ENCODE measurements at regions not wholly inside any gene's neighbourhood (a gene's known extent, or its start where the extent isn't known, plus 50 kb on each side); places are given as distances from the start of the nearest gene placed in this dataset.
"Not testable (repeated sequence)": the region's sequence is repeated elsewhere in the genome, so short reads cannot be mapped to it uniquely, and the experiment has no call there.

DNA sequence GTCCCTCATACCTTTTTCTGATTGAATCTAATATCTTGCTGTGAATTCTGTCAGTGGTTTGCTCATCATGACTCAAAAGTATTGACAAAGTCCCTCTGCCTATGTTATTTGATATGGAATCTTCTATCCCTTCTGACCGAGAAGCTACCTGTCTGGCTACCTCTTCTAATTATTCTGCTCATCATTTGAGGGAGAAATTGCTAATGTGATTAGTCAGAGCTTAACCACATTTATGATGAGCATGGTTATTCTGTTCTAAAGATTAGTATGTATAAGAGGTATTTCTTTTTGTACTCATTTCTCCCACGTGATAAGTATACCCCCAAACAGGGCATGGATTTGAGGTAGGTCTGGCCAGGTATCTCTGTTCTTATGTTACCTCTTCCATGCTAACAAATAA is 428.4 kb upstream of the KCNMB2 start:
- TF ChIP-seq BACH2 (CRISPR knock-in tag; IDR thresholded peaks at IDR 0.05; ENCODE audit: borderline replicate concordance) (no peak), RARB (CRISPR knock-in tag; IDR thresholded peaks at IDR 0.05) (no peak), GLIS3 (CRISPR knock-in tag; IDR thresholded peaks at IDR 0.05) (no peak)
- no peak for ATAC-seq

DNA sequence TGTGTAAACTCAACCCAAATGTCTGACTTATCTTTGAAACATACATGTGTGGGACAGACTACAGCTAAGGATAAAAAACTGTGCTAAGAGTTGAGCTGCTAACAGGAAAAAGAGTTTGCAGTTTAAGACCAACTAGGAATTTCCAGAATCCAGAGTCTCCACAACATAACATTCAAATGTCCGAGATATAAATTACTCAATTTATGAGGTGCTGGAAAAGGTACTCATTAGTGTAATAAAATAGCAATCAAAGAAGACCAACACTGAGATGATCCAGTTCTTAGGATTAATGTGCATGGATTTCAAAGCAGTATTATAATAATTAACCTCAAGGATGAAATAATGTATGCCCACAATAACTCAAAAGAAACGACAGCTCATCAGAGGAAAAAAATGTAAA is 426.5 kb upstream of the KCNMB2 start:
- no peak for TF ChIP-seq ESRRG (CRISPR knock-in tag; IDR thresholded peaks at IDR 0.05)
- no peak for TF ChIP-seq BACH2 (CRISPR knock-in tag; IDR thresholded peaks at IDR 0.05; ENCODE audit: borderline replicate concordance)
- no peak for TF ChIP-seq PPARA (CRISPR knock-in tag; IDR thresholded peaks at IDR 0.05; ENCODE audit: borderline replicate concordance)
- TF ChIP-seq OSR1 (CRISPR knock-in tag; IDR thresholded peaks at IDR 0.05): no peak
- no peak for TF ChIP-seq TOX (CRISPR knock-in tag; IDR thresholded peaks at IDR 0.05; ENCODE audit: borderline replicate concordance)
- no peak for TF ChIP-seq ZNF8 (CRISPR knock-in tag; IDR thresholded peaks at IDR 0.05)
- TF ChIP-seq, protein P1, sequence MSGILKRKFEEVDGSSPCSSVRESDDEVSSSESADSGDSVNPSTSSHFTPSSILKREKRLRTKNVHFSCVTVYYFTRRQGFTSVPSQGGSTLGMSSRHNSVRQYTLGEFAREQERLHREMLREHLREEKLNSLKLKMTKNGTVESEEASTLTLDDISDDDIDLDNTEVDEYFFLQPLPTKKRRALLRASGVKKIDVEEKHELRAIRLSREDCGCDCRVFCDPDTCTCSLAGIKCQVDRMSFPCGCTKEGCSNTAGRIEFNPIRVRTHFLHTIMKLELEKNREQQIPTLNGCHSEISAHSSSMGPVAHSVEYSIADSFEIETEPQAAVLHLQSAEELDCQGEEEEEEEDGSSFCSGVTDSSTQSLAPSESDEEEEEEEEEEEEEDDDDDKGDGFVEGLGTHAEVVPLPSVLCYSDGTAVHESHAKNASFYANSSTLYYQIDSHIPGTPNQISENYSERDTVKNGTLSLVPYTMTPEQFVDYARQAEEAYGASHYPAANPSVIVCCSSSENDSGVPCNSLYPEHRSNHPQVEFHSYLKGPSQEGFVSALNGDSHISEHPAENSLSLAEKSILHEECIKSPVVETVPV (CRISPR knock-in tag; IDR thresholded peaks at IDR 0.05): no peak
- no peak for ATAC-seq

DNA sequence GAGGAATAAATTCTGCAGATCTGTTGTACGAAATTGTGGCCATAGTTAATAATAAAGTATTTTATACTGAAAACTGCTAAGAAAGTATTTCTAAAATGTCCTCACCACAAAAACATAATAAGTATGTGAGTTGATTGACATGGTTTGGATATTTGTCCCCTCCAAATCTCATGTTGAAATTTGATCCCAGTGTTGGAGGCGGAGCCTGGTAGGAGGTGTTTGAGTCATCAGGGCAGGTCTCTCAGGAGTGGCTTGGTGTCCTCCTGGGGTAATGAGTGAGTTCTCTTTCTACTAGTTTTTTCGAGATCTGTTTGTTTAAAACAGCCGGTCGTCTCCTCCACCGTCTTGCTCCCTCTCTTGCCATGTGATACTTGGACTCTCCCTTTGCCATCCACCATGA is 424.1 kb upstream of the KCNMB2 start:
- no peak for ATAC-seq

DNA sequence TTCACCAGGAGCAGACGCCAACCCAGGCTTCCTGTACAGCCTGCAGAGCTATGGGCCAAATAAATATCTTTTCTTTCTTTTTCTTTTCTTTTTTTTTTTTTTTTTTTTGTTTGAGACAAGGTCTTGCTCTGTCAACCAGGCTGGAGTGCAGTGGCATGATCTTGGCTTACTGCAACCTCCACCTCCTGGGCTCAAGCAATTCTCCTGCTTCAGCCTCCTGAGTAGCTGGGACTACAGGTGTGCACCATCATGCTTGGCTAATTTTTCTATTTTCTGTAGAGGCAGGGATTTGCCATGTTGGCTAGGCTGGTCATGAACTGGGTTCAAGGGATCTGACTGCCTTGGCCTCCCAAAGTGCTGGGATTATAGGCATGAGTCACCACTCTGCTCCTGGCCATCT is 423.7 kb upstream of the KCNMB2 start:
- ATAC-seq: not testable (repeated sequence)

More for the DNA sequence above, 424.1 kb upstream of the KCNMB2 start:
- TF ChIP-seq, protein P2, sequence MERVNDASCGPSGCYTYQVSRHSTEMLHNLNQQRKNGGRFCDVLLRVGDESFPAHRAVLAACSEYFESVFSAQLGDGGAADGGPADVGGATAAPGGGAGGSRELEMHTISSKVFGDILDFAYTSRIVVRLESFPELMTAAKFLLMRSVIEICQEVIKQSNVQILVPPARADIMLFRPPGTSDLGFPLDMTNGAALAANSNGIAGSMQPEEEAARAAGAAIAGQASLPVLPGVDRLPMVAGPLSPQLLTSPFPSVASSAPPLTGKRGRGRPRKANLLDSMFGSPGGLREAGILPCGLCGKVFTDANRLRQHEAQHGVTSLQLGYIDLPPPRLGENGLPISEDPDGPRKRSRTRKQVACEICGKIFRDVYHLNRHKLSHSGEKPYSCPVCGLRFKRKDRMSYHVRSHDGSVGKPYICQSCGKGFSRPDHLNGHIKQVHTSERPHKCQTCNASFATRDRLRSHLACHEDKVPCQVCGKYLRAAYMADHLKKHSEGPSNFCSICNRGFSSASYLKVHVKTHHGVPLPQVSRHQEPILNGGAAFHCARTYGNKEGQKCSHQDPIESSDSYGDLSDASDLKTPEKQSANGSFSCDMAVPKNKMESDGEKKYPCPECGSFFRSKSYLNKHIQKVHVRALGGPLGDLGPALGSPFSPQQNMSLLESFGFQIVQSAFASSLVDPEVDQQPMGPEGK (CRISPR knock-in tag; IDR thresholded peaks at IDR 0.05; ENCODE audit: borderline replicate concordance): no peak
- TF ChIP-seq SNAI2 (CRISPR knock-in tag; IDR thresholded peaks at IDR 0.05): no peak

DNA sequence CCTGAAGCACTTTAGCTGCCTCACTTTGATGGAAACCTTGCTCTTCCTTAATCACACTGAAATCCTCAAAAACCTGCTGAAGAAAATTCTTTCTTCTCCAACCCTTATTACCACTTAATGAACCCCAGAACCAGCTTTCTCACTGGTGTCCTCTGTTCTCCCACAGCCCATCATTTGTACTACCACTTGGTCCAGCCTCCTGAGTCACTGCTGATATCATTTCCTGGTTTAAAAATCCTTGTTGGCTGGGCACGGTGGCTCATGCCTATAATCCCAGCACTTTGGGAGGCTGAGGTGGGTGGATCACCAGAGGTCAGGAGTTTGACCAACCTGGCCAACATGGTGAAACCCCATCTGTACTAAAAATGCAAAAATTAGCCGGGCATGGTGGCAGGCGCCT is 418.6 kb upstream of the KCNMB2 start:
- TF ChIP-seq, protein P3, sequence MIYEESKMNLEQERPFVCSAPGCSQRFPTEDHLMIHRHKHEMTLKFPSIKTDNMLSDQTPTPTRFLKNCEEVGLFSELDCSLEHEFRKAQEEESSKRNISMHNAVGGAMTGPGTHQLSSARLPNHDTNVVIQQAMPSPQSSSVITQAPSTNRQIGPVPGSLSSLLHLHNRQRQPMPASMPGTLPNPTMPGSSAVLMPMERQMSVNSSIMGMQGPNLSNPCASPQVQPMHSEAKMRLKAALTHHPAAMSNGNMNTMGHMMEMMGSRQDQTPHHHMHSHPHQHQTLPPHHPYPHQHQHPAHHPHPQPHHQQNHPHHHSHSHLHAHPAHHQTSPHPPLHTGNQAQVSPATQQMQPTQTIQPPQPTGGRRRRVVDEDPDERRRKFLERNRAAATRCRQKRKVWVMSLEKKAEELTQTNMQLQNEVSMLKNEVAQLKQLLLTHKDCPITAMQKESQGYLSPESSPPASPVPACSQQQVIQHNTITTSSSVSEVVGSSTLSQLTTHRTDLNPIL (CRISPR knock-in tag; IDR thresholded peaks at IDR 0.05; ENCODE audit: low read depth): no peak
- TF ChIP-seq RARB (CRISPR knock-in tag; IDR thresholded peaks at IDR 0.05) (no peak), PPARA (CRISPR knock-in tag; IDR thresholded peaks at IDR 0.05; ENCODE audit: borderline replicate concordance) (no peak), OSR1 (CRISPR knock-in tag; IDR thresholded peaks at IDR 0.05) (no peak), CSDC2 (CRISPR knock-in tag; IDR thresholded peaks at IDR 0.05) (no peak), ZNF8 (CRISPR knock-in tag; IDR thresholded peaks at IDR 0.05) (no peak)
- TF ChIP-seq, protein P2 (CRISPR knock-in tag; IDR thresholded peaks at IDR 0.05; ENCODE audit: borderline replicate concordance): no peak
- TF ChIP-seq, protein P1 (CRISPR knock-in tag; IDR thresholded peaks at IDR 0.05): no peak
- no peak for ATAC-seq

DNA sequence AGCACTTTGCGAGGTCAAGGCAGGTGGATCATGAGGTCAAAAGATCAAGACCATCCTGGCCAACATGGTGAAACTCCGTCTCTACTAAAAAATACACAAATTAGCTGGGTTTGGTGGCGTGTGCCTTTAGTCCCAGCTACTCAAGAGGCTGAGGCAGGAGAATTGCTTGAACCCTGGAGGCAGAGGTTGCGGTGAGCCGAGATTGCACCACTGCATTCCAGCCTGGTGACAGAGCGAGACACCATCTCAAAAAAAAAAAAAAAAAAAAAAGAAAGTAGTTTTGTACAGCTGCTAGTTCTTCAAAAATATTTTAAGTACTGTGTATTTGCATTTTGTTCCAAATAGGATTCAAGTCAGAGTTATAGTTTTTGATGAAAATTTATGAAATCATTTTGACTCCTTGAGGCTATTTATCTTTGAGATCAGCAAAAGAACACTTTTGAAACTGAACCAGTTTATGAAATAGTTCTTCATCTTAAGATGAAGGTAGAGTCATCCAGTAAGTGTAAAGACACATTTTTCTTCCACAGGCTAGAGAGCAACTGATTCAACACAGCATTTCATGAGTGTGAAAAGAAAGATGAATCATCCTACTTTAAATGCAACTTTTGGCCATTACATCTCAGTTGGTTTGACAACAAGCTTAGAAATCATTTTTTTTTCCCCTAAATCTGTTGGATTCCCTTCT is 416.5 kb upstream of the KCNMB2 start:
- not testable (repeated sequence) for ATAC-seq

DNA sequence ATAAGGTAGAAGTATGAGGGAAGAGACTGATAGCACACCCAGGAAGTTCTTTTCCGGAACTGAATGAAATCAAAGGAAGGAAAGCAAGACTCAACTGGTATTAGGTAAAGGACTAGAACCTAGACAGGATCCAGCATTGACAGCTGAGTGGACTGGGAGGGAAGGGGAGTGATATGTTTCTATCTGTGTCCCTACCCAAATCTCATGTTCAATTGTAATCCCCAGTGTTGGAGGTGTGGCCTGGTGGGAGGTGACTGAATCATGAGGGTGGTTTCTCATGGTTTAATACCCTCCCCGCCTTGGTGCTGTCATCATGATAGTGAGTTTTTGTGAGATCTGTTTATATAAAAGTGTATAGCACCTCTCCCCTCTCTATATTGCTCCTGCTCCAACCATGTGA is 415.9 kb upstream of the KCNMB2 start:
- no peak for ATAC-seq
- TF ChIP-seq ZFP3 (CRISPR knock-in tag; IDR thresholded peaks at IDR 0.05) (no peak), OSR1 (CRISPR knock-in tag; IDR thresholded peaks at IDR 0.05) (no peak), ESRRG (CRISPR knock-in tag; IDR thresholded peaks at IDR 0.05) (no peak), TCF4 (CRISPR knock-in tag; IDR thresholded peaks at IDR 0.05; ENCODE audit: borderline replicate concordance) (no peak), PPARA (CRISPR knock-in tag; IDR thresholded peaks at IDR 0.05; ENCODE audit: borderline replicate concordance) (no peak), ZFP30 (CRISPR knock-in tag; IDR thresholded peaks at IDR 0.05) (no peak), ISL1 (CRISPR knock-in tag; IDR thresholded peaks at IDR 0.05) (no peak), ZC3H10 (CRISPR knock-in tag; IDR thresholded peaks at IDR 0.05) (no peak)
- TF ChIP-seq, protein P1 (CRISPR knock-in tag; IDR thresholded peaks at IDR 0.05): no peak
- TF ChIP-seq, protein P2 (CRISPR knock-in tag; IDR thresholded peaks at IDR 0.05; ENCODE audit: borderline replicate concordance): no peak

All from SK-N-SH treated with all-trans-retinoic acid at 6 μM for 48 hours (cell line).